ENCODE measurements at regions not wholly inside any gene's neighbourhood (a gene's known extent, or its start where the extent isn't known, plus 50 kb on each side); places are given as distances from the start of the nearest gene placed in this dataset.

DNA sequence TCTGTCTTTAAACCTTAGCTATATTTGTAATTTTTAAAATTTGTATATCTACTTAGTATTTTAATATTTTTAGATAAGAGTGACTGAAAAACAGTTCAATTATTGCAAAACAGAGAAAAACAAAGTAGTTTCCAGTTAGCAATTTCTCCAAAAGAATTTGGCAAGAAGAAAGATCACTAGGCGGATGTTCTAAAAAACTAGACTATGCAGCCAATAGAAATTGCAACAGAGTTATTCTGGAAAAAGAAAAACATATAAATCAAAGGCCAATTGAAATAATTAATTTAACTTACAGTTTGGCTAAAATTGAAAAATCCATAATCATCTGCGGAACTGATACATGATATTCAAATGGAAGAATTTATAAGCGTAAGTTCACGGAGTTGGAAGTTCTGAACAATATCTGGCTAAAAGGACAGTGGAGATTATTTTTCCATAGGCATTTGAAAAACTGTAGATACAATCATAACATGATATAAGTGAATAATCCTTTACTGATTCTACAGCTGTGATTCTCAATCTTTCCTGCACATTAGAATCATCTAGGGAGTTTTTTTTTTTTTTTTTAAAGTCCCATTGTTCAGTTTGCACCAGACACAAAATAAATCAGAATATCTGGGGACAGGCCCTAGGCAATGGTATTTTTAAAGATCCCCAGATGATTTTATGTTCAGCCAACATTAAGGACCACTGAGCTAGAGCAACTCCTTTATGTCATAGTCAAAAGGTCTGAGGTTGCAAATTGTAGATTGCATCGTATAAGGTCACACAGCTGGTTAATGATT is 605.1 kb upstream of the DAB2 start:
- no peak for DNase-seq

DNA sequence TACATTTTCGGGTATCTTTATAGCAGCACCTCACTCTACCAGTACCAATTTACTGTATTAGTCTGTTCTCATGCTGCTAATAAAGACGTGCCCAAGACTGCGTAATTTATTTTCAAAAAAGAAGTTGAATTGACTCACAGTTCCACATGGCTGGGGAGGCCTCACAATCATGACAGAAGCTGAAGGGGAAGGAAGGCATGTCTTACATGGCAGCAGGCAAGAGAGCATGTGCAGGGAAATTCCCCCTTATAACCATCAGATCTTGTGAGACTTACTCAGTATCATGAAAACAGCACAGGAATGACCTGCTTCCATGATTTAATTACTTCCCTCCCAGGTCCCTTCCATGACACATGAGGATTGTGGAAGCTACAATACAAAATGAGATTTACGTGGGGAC is 602.6 kb upstream of the DAB2 start:
- no peak for DNase-seq

DNA sequence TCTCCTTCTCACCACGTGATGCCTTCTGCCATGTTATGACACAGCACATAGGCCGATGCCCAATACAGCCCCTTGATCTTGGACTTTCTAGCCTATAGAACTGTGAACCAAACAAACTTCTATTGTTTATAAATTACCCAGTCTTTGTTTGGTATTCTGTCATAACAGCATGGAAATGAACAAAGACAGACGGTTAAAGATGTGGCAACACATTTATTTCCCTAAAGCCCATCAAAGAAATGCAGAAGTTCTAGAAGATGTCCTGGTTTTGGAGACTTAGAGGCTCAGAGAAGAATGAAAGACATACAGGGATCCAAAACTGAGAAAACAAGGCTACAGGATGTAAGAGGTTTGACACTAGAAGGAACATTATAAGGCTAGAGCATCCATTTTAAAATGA is 600.8 kb upstream of the DAB2 start:
- no peak for DNase-seq

DNA sequence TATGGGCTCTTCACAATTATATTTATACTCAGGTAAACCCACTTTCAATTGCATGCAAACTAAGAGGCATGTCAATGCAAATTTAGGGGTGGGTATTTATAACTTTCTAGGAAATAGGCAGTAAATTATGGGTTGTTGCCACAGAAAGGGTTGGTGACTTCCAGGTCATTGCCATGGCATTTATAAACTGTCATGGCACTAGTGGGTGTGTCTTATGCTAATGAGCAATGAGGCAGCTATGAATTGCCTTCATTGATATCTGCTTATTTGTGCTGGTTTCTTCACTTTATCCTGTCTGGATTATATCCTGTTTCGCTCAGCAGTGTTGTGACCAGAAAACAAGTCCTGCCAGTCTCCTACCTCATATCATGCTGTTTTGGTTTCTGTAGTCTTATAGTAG is 597.3 kb upstream of the DAB2 start:
- DNase-seq, result no peak

DNA sequence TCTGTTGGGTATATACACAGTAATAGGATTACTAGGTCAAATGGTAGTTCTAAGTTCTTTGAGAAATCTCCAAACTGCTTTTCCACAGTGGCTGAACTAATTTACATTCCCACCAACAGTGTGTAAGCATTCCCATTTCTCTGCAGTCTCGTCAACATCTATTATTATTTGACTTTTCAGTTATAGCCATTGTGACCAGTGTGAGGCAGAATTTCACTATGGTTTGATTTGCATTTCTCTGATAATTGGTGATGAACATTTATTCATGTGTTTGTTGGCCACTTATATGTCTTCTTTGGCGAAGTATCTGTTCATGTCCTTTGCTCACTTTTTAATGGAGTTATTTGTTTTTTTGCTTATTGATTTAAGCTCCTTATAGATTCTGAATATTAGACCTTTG is 596.2 kb upstream of the DAB2 start:
- DNase-seq, result no peak

DNA sequence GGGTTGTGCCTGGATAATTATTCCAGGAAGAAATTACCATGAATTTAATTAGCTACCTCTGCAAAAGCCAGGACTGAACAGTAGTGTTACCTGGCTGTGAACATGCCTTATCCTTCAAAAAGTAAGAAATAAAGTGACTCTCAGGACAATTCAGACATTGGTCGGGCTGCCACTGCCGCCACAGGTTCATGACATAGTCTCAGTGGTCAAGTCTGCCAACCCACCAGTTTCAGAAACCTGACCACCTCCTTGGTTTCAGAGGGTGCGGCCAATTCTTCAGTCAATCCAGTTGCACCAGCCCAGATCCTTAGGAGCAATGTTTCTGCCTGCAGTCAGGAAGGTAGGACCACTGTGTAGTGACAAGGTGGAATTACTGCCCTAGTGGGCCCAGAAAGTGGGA is 593.1 kb upstream of the DAB2 start:
- no peak for DNase-seq

DNA sequence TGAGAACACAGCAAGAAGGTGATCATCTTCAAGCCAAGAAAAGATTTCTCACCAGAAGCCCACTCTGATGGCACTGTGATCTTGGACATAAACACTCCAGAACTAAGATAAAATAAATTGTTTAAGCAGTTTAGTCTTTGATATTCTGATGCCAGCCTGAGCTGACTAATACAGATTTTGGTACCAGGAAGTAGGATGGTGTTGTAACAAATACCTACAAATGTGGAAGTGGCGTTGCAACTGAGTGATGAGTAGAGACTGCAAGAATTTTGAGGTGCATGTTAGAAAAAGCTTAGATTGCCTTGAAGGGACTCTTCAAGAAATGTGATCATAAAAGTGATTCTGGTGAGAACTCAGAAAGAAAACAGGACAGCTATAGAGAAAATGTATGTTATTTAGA is 592.4 kb upstream of the DAB2 start:
- no peak for DNase-seq

DNA sequence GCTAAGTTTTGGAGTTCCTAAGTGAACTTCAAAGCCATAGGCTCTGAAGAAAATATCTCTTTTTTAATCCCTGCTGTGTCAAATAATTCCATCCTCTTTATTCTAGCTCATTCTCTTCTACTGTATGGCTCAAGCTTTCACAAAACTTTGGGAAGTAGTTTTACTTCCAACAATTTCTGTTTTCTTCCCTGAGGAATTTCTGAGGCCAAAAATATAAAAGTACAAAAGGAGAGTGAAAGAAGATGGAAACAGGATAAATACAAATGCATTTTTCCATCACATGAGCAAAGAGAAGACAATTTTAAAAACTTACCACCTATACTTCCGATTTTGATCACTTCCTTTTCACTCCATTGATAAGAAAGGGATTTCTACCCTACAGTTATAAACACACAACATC is 585.7 kb upstream of the DAB2 start:
- no peak for DNase-seq

DNA sequence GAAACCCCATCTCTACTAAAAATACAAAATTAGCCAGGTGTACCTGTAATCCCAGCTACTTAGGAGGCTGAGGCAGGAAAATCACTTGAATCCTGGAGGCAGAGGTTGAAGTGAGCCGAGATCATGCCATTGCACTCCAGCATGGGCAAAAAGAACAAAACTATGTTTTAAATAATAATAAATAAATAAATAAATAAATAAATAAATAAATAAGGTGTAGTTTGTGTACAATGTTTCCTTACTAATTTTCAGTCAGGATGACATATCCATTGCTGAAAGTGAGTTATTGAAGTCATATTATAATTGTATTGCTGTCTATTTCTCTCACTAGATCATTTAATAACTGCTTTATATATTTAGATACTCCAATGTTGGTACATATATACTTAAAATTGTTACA is 581.5 kb upstream of the DAB2 start:
- no peak for DNase-seq

DNA sequence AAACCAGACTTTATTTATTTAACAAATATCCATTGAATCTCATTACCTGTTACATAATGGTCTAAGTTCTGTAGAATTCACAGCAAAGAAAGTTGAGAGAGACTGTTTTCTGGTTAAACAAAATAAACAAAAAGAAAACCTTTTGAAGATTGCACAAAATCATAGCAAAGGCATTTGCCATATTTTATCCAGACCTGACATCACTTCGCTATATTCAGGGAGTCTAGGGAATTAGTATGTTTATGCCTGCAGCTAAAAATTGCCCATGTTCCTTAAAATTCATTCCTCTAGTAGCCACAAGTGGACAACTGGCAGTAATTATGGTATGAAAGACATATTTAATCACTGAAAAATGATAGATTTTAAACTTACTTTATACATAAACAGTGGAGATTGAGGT is 577.0 kb upstream of the DAB2 start:
- no peak for DNase-seq

DNA sequence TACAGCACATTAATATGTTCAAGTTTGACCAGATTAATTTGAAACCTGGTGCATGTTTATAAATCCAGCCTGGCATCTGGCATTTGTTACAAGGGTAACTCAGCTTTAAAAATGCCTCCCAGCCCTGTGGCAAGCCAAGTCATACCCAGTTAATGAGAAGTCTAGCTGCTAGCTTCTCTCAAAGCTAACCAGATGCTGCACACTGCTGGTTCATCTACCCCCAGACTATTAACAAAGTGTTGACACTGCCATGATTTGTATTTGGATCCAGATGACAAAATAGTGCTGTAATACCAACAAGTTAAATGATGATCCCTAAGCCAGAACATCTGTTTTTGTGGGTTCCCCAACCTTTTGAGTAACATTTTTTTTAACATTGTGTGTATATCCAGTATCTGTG is 573.7 kb upstream of the DAB2 start:
- no peak for DNase-seq

DNA sequence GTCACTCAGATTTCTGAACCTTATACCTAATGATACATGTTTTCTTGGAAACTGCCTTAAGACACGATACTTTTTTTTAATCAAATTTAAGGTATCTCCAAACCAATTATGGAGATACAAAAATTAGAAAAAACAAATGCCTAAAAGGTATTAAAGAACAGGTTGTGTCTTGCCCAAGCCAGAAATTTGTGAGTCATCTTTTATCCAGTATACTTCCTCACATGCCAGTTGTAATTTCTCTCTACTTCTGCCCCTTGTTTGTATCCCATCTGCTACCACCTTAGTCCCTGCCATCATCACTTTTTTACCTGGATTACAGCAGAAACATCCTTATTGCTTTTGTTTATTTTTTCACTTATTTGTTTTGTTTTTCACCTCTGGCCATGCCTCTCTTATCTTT is 571.2 kb upstream of the DAB2 start:
- no peak for DNase-seq

DNA sequence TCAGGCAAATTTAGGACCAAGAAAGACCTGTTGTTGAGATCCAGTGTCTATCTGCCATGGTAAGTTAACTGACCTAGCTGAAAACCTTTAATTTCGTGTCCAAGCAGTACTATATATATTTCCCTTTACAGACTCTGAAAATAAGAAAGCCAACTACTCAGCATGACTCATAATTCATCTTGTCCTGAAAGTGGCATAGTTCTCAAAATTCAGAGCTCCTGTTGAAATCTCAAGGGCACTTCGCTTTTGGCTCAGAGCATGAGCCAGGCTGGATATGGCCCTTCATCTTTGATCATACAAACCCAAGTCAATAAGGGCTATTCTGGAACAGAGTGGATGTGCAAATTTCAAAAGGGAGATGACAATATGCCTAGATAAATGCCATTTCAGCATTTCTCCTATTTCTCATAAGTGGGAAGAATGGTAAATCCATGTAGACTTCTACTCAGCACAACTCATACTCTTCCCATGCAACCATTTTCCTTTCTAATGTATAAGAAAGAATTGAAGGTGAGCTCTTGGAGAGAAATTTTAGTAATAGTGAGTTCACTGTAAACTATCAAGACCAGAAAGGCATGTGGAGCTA is 567.9 kb upstream of the DAB2 start:
- no peak for DNase-seq

DNA sequence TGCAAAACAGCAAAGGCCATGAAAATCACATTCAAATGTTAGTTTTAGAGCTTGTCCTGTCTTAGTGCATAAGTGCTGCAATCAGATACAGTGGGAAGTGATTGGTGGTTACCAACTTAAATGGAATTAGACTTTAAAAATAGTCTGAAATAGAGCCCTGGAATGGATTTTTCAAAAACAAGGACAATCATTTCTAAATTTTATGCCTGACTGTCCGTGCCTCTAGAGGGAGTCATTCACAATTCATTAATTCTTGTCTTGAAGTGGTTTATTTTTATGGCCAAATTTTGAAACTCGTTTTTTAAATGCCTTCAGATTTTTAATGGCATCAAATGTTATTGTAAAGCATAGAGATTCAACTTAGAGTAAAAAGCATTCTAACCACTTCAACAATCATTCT is 561.8 kb upstream of the DAB2 start:
- no peak for DNase-seq

DNA sequence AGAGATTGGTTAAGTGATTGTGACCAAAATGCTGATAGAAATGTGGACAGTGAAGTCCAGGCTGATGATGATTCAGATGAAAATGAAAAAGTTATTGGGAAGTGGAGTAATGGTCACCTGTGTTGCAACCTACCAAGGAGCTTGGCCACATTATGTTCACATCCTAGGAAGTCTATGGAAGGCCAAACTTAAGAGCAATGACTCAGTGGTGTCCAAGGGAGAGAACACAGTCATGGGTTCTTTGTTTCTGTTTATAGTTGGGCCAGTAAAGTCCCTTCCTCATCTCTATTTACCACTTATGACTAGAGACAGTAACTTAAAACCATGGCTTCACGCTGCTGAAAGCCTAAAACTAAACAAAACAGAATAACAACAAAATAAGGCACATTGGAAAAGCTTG is 555.3 kb upstream of the DAB2 start:
- DNase-seq, result no peak

DNA sequence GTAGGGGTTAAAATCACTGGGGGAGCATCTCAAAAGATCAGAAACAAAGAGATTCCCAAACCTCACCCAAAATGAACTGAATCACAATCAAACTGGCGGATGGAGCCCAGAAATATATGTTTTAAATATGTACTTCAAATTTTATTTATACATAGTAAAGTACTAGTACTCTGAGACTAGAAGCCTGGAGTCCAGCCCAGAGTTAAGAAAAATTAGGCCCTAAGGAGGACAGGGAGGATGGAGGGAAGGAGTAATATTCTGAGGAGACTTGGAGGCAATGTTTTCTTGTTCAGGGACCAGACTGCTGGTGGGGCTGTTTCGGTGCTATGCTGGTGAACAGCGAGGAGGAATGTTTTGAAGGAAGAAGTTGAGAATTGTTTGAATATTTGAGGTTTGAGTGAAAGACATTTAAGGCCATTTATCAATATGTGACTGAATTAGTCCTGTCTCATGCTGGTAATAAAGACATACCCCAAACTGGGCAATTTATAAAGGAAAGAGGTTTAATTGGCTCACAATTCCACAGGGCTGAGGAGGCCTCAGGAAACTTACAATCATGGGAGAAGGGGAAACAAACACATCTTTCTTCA is 552.4 kb upstream of the DAB2 start:
- DNase-seq, result no peak

DNA sequence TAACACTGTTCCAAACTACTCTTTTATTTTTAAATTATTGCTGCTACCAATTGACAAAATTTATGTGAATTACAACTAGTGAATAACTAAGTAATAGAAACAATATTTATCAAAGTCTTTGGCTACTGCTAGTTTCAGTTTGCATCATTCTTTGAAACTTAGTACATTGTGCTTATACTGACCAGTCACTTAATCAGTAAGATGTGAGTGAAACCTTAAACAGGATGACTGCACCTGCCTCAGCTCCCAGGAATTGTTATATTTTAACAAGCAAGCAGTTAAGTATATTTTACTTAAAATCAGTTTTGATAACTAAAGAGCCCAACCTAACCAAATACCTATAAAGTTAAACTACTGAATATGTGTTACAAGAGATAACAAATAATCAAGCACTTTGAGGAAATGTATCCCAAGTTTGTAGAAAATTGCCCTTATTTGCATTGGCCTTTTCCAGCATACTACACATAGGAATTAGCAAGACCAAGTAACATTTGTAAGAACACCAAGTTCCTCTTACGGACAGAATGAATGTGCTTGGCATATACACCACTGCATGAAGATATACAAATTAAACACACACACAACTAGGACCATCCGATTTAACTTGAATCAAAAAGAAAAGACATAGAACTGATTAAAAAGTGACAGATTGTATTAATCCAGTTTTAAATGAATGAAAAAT is 545.5 kb upstream of the DAB2 start:
- no peak for DNase-seq

DNA sequence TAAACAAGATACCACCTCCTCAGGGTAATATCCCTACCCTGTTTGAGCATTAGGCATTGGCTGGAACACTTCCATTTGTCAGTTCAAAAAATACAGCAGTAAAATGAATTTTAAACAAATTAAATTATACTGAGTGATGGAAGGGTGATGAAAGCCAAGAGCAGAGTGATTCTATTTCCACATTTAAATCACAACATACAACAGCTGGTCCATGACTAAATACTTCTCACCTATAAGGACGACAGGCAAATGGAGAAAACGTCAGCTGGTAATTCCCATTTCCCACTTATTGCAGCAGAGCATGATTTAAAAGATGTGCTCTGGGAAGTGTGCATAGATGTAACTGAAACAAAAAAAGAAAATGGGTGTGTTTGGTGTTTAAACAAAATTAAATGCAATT is 543.6 kb upstream of the DAB2 start:
- no peak for DNase-seq

DNA sequence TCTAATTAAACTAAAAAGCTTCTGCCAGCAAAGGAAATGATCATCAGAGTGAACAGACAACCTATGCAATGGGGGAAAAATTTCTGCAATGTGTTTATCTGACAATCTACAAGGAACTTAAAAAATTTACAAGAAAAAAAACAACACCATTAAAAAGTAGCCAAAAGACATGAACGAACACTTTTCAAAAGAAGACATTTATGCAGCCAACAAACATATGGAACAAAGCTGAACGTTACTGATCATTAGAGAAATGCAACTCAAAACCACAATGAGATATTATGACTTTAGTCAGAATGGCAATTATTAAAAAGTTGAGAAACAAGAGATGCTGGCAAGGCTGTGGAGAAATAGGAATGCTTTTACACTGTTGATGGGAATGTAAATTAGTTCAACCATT is 530.4 kb upstream of the DAB2 start:
- DNase-seq, result no peak

DNA sequence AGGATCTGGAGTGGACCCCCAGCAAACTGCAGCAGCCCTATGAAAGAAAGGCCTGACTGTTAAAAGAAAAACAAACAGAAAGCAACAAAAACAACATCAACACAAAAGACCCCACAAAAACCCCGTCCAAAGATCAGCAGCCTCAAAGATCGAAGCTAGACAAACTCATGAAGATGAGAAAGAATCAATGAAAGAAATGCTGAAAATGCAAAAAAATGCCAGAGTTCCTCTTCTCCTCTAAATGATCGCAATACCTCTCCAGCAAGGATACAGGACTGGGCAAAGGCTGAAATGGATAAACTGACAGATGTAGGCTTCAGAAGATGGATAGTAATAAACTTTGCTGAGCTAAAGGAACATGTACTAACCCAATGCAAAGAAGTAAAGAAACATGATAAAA is 526.3 kb upstream of the DAB2 start:
- DNase-seq, result no peak

DNA sequence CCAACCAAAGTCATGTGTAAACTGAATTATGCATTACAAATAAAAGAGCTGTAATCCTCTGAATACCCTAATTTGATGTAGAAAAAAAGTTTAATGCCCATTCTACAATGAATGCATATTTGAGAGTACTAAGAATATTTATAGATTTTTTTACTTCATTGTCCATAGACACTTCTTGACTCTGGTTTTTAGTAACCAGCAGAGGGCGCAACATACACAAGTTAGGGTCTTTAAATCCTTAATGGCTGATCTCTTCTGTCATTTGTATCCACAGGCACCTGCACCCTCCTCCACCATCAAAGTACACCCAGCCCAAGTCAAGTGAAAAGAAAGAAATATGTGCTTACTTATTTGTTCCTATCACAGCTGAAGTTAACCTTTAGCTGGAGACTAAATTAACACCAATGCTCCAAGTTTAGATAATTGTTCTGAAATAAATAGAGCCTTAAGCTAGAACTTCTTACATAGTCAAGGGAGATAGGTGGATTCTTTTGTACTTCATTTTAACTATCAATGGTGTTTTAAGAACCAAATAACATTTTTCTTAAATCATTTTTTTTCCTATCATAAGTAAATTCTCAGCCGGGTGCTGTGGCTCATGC is 524.2 kb upstream of the DAB2 start:
- peak; percentile 77 to 89 for DNase-seq

DNA sequence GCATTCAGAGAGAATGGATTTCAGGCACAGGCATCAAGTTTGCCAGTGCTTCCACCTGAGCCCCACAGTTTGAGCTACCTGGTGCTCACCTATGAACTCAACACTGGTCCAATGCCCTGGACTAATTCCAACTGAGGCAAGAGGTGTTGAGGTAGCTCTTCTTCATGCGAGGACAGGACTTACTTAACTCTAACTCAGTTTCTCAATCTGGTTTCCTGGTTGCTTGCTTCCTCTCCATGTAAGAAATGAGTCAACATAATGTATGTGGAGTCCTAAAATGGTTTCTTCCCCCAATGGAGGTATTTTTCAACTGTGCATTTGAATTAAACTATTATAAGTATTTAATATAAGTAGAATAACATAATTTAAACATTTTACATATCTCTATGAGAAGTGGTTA is 523.6 kb upstream of the DAB2 start:
- no peak for DNase-seq

DNA sequence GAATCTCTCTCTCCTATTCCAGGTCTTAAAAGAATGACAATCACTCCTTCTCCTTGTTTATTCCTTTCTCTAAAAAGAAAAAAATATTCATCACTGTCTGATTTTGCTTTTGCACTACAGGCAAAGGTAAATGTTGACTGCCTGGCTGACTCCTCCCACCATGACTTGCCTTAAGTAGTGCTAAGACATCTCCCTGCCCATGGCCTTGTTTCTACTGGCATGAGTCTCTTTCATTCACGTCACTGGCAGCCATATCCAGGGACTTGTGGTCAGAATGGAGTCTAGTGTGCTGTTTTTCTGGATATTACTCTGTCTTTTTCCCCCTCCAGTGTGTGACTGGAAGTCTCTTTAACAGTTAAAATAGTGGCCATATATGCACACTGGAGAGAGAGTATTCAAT is 522.9 kb upstream of the DAB2 start:
- DNase-seq, result no peak
